Lower leg skin (tissue), 4 donors: ENCODE measurements at regions not wholly inside any gene's neighbourhood (a gene's known extent, or its start where the extent isn't known, plus 50 kb on each side); places are given as distances from the start of the nearest gene placed in this dataset.

Experiments used
- DNase-seq, 2 donors: peaks; one replicate each; pipeline ENCODE4 v3.0.0-alpha.2; 2019; ENCODE audit warnings: low spot score in 2 of 2
- H3K4me3 ChIP-seq: fragments of 200-600 bp; sonication (generic); 2 replicates; pipeline ENCODE4 v1.5.1; 2017; ENCODE audit warnings: mild to moderate bottlenecking, low read depth; ENCODE audit not compliant: poor library complexity, severe bottlenecking
- CTCF ChIP-seq, 3 donors: fragments of 450-650 bp; IDR thresholded peaks; one replicate each; pipeline ENCODE4 v1.5.1; 2016; ENCODE audit warnings: antibody characterized with exemption in 3 of 3, mild to moderate bottlenecking in 3 of 3, moderate library complexity in 2 of 3
- POLR2A ChIP-seq, 2 donors: fragments of 450-650 bp; IDR thresholded peaks; one replicate each; pipeline ENCODE4 v1.6.1; 2016 to 2017; ENCODE audit warnings: antibody characterized with exemption in 2 of 2, mild to moderate bottlenecking in 1 of 2, moderate library complexity in 1 of 2
- WGBS, 2 donors: methylation state at CpG; one replicate each; pipeline ENCODE4 v1.1.5; 2018; 5-methylcytosine and 5-hydroxymethylcytosine counted together
- intact Hi-C: fragments of 100-400 bp; cut with DNase I; formaldehyde crosslinking; loops from one replicate; pipeline ENCODE4 v1.15.0; 2023; ENCODE audit warnings: low total_unique reads

- WGBS, 2 donors: 94 to 95% methylated on average over 1 of the region's 1 CpG
- TF ChIP-seq CTCF (IDR thresholded peaks at IDR 0.05): no peak
- TF ChIP-seq POLR2A (IDR thresholded peaks at IDR 0.05): no peak
- no peak overlapping the region for H3K4me3 ChIP-seq
- no peak for DNase-seq
- intact Hi-C loops: loop anchor here (5.0 kb wide), 1 partner anchor 158 kb away; no protein-coding TSS in a partner anchor
Measured at GRCh38 chr11:111439901-111440300, 60.8 kb upstream of the POU2AF1 start.

- WGBS, 2 donors: 80 to 83% methylated on average over 11 of the region's 11 CpGs
- TF ChIP-seq CTCF (IDR thresholded peaks at IDR 0.05): no peak
- DNase-seq: no peak
Measured at GRCh38 chr11:111438846-111439520, 59.9 kb upstream of the POU2AF1 start.

GRCh38 chr11:111438168-111438567, 59.1 kb upstream of the POU2AF1 start:
- no peak for DNase-seq
- TF ChIP-seq CTCF (IDR thresholded peaks at IDR 0.05) (no peak), POLR2A (IDR thresholded peaks at IDR 0.05) (no peak)
- H3K4me3 ChIP-seq: no peak overlapping the region
- intact Hi-C loops: no loop called here
- WGBS, 2 donors: 80 to 87% methylated on average over 3 of the region's 3 CpGs

More at GRCh38 chr11:111438846-111439520, 59.9 kb upstream of the POU2AF1 start:
- no peak overlapping the region for H3K4me3 ChIP-seq
- intact Hi-C loops: no loop called here

GRCh38 chr11:111435046-111435698, 56.1 kb upstream of the POU2AF1 start:
- no peak overlapping the region for H3K4me3 ChIP-seq
- intact Hi-C loops: no loop called here
- 67 to 74% methylated on average over 12 of the region's 12 CpGs for WGBS, 2 donors
- no peak for DNase-seq
- TF ChIP-seq CTCF (IDR thresholded peaks at IDR 0.05) (no peak), POLR2A (IDR thresholded peaks at IDR 0.05) (no peak)

GRCh38 chr11:111429066-111429506, 50.0 kb upstream of the POU2AF1 start:
- WGBS, 2 donors: 42 to 46% methylated on average over 7 of the region's 7 CpGs
- intact Hi-C loops: loop anchor here (5.0 kb wide), 1 partner anchor 147 kb away; no protein-coding TSS in a partner anchor

More at GRCh38 chr11:111429066-111429506, 50.0 kb upstream of the POU2AF1 start:
- TF ChIP-seq CTCF (IDR thresholded peaks at IDR 0.05) (no peak), POLR2A (IDR thresholded peaks at IDR 0.05) (no peak)
- H3K4me3 ChIP-seq: no peak overlapping the region
- DNase-seq: peak; percentile 76 to 92
